ENCODE measurements at regions not wholly inside any gene's neighbourhood (a gene's known extent, or its start where the extent isn't known, plus 50 kb on each side); places are given as distances from the start of the nearest gene placed in this dataset.

DNA sequence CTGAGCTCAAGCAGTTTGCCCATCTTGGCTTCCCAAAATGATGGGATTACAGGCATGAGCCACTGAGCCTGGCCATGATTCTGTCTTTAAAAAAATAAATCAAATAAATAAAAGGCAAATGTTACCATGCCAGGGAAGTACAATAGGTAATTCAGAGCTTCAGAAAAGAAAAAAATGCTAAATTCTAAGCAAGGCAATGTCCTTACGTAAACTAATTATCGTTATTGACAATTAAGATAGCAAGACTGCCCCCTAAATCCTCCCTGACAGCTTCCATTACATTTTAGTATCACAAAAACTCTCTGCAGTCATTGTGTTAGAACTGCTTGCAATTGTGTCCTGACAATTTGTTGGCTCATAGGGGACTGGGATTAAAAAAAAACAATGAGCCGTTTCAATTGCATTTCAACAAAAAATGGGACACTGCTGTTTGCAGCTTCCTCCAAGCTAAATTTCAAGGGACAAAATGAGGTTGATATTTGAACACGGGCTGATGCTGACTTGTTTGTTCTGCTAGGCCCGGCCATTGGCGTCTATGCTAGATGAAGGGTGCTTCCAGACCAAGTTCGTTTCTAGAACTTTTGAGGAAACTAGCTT, 88.9 kb downstream of the MOGAT1 start:
- no peaks in the 10 kb centered on the region for H3K36me3 Mint-ChIP-seq
- ChIA-PET CTCF (interaction anchor here (0.6 to 1.0 kb wide), 2 partner anchors 108 to 179 kb away, joined by 4 read pairs; no protein-coding TSS in a partner anchor), POLR2A (interaction anchor here (0.6 kb wide), 1 partner anchor 54 kb away, joined by 3 read pairs; no protein-coding TSS in a partner anchor)
- DNase-seq (ENCODE audit: low spot score) (no peak), ATAC-seq (no peak)
- no peaks in the 10 kb centered on the region for H3K9me3 Mint-ChIP-seq
- H3K4me3 Mint-ChIP-seq: no peak overlapping the region
- TF ChIP-seq, protein P1, sequence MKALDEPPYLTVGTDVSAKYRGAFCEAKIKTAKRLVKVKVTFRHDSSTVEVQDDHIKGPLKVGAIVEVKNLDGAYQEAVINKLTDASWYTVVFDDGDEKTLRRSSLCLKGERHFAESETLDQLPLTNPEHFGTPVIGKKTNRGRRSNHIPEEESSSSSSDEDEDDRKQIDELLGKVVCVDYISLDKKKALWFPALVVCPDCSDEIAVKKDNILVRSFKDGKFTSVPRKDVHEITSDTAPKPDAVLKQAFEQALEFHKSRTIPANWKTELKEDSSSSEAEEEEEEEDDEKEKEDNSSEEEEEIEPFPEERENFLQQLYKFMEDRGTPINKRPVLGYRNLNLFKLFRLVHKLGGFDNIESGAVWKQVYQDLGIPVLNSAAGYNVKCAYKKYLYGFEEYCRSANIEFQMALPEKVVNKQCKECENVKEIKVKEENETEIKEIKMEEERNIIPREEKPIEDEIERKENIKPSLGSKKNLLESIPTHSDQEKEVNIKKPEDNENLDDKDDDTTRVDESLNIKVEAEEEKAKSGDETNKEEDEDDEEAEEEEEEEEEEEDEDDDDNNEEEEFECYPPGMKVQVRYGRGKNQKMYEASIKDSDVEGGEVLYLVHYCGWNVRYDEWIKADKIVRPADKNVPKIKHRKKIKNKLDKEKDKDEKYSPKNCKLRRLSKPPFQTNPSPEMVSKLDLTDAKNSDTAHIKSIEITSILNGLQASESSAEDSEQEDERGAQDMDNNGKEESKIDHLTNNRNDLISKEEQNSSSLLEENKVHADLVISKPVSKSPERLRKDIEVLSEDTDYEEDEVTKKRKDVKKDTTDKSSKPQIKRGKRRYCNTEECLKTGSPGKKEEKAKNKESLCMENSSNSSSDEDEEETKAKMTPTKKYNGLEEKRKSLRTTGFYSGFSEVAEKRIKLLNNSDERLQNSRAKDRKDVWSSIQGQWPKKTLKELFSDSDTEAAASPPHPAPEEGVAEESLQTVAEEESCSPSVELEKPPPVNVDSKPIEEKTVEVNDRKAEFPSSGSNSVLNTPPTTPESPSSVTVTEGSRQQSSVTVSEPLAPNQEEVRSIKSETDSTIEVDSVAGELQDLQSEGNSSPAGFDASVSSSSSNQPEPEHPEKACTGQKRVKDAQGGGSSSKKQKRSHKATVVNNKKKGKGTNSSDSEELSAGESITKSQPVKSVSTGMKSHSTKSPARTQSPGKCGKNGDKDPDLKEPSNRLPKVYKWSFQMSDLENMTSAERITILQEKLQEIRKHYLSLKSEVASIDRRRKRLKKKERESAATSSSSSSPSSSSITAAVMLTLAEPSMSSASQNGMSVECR (CRISPR knock-in tag; IDR thresholded peaks at IDR 0.05; ENCODE audit: borderline replicate concordance): no peak
- no peak for TF ChIP-seq ZNF232 (CRISPR knock-in tag; IDR thresholded peaks at IDR 0.05)
- TF ChIP-seq, protein P2, sequence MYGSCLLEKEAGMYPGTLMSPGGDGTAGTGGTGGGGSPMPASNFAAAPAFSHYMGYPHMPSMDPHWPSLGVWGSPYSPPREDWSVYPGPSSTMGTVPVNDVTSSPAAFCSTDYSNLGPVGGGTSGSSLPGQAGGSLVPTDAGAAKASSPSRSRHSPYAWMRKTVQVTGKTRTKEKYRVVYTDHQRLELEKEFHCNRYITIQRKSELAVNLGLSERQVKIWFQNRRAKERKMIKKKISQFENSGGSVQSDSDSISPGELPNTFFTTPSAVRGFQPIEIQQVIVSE (CRISPR knock-in tag; IDR thresholded peaks at IDR 0.05; ENCODE audit: borderline replicate concordance): no peak
- TF ChIP-seq PRRX2 (CRISPR knock-in tag; IDR thresholded peaks at IDR 0.05): no peak
- TF ChIP-seq MXD4 (CRISPR knock-in tag; IDR thresholded peaks at IDR 0.05; ENCODE audit: borderline replicate concordance): no peak
- TF ChIP-seq, protein P3, sequence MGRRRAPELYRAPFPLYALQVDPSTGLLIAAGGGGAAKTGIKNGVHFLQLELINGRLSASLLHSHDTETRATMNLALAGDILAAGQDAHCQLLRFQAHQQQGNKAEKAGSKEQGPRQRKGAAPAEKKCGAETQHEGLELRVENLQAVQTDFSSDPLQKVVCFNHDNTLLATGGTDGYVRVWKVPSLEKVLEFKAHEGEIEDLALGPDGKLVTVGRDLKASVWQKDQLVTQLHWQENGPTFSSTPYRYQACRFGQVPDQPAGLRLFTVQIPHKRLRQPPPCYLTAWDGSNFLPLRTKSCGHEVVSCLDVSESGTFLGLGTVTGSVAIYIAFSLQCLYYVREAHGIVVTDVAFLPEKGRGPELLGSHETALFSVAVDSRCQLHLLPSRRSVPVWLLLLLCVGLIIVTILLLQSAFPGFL (CRISPR knock-in tag; IDR thresholded peaks at IDR 0.05; ENCODE audit: borderline replicate concordance): no peak
- no peak for TF ChIP-seq RORB (CRISPR knock-in tag; IDR thresholded peaks at IDR 0.05)
- TF ChIP-seq CREB1 (CRISPR knock-in tag; IDR thresholded peaks at IDR 0.05): no peak
- TF ChIP-seq, protein P4, sequence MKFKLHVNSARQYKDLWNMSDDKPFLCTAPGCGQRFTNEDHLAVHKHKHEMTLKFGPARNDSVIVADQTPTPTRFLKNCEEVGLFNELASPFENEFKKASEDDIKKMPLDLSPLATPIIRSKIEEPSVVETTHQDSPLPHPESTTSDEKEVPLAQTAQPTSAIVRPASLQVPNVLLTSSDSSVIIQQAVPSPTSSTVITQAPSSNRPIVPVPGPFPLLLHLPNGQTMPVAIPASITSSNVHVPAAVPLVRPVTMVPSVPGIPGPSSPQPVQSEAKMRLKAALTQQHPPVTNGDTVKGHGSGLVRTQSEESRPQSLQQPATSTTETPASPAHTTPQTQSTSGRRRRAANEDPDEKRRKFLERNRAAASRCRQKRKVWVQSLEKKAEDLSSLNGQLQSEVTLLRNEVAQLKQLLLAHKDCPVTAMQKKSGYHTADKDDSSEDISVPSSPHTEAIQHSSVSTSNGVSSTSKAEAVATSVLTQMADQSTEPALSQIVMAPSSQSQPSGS (CRISPR knock-in tag; IDR thresholded peaks at IDR 0.05; ENCODE audit: borderline replicate concordance, low read depth): no peak
- TF ChIP-seq, protein P5, sequence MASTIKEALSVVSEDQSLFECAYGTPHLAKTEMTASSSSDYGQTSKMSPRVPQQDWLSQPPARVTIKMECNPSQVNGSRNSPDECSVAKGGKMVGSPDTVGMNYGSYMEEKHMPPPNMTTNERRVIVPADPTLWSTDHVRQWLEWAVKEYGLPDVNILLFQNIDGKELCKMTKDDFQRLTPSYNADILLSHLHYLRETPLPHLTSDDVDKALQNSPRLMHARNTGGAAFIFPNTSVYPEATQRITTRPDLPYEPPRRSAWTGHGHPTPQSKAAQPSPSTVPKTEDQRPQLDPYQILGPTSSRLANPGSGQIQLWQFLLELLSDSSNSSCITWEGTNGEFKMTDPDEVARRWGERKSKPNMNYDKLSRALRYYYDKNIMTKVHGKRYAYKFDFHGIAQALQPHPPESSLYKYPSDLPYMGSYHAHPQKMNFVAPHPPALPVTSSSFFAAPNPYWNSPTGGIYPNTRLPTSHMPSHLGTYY (CRISPR knock-in tag; IDR thresholded peaks at IDR 0.05): no peak
- TF ChIP-seq JAZF1 (CRISPR knock-in tag; IDR thresholded peaks at IDR 0.05): no peak
- TF ChIP-seq SMAD4 (CRISPR knock-in tag; IDR thresholded peaks at IDR 0.05): no peak
- TF ChIP-seq ZNF416 (CRISPR knock-in tag; IDR thresholded peaks at IDR 0.05): no peak
- 0 out of 2 replicates have a peak, but pooled peaks cover 2% of the 10 kb centered on the region for H3K27me3 Mint-ChIP-seq (ENCODE audit: low read depth)
- peaks cover 3% of the 10 kb centered on the region; the same call in 1 of the 2 replicates for H3K4me1 Mint-ChIP-seq
- H3K27ac Mint-ChIP-seq: no peak overlapping the region

DNA sequence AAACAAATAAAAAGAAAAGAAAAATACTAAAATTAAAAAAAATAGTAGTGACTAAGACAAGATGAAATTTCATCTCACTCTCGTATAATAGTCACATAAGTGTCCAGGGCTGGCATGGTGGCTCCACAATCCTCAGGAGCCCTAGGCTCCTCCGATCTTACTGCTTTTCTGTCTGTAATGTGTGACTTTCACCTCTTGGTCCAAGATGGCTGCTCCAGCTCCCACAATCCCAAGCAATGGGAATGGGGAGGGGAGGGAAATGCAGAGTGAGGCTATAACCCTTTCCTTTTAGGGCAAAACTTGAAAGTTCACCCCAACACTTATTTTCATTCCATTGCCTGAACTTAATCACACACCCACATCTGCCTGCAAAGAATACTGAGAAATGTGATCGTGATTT, 90.4 kb downstream of the MOGAT1 start:
- Mint-ChIP-seq H3K4me1 (no peaks in the 10 kb centered on the region), H3K9me3 (no peaks in the 10 kb centered on the region), H3K36me3 (no peaks in the 10 kb centered on the region), H3K27me3 (ENCODE audit: low read depth) (no peaks in the 10 kb centered on the region), H3K27ac (no peak overlapping the region), H3K4me3 (no peak overlapping the region)
- ChIA-PET POLR2A (no interaction called here), CTCF (interaction anchor here (0.8 kb wide), 1 partner anchor 35 kb away, joined by 3 read pairs; no protein-coding TSS in a partner anchor)
- ATAC-seq: no peak
- no peak for DNase-seq (ENCODE audit: low spot score)
- TF ChIP-seq TEAD4 (CRISPR knock-in tag; IDR thresholded peaks at IDR 0.05): no peak
- TF ChIP-seq SP1 (CRISPR knock-in tag; conservative IDR thresholded peaks at IDR 0.05): no peak
- TF ChIP-seq, protein P6, sequence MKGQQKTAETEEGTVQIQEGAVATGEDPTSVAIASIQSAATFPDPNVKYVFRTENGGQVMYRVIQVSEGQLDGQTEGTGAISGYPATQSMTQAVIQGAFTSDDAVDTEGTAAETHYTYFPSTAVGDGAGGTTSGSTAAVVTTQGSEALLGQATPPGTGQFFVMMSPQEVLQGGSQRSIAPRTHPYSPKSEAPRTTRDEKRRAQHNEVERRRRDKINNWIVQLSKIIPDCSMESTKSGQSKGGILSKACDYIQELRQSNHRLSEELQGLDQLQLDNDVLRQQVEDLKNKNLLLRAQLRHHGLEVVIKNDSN (CRISPR knock-in tag; IDR thresholded peaks at IDR 0.05): no peak
- TF ChIP-seq MXD4 (CRISPR knock-in tag; IDR thresholded peaks at IDR 0.05; ENCODE audit: borderline replicate concordance): no peak
- no peak for TF ChIP-seq PRRX2 (CRISPR knock-in tag; IDR thresholded peaks at IDR 0.05)
- TF ChIP-seq, protein P7, sequence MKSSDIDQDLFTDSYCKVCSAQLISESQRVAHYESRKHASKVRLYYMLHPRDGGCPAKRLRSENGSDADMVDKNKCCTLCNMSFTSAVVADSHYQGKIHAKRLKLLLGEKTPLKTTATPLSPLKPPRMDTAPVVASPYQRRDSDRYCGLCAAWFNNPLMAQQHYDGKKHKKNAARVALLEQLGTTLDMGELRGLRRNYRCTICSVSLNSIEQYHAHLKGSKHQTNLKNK (CRISPR knock-in tag; IDR thresholded peaks at IDR 0.05): no peak
- TF ChIP-seq TCF7 (CRISPR knock-in tag; IDR thresholded peaks at IDR 0.05; ENCODE audit: low read depth): no peak
- TF ChIP-seq ZNF396 (CRISPR knock-in tag; IDR thresholded peaks at IDR 0.05; ENCODE audit: borderline replicate concordance): no peak
- TF ChIP-seq NFE2L1 (CRISPR knock-in tag; IDR thresholded peaks at IDR 0.05): no peak
- TF ChIP-seq, protein P8, sequence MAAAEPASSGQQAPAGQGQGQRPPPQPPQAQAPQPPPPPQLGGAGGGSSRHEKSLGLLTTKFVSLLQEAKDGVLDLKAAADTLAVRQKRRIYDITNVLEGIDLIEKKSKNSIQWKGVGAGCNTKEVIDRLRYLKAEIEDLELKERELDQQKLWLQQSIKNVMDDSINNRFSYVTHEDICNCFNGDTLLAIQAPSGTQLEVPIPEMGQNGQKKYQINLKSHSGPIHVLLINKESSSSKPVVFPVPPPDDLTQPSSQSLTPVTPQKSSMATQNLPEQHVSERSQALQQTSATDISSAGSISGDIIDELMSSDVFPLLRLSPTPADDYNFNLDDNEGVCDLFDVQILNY (CRISPR knock-in tag; IDR thresholded peaks at IDR 0.05): no peak
- no peak for TF ChIP-seq KAT7 (CRISPR knock-in tag; IDR thresholded peaks at IDR 0.05; ENCODE audit: borderline replicate concordance)
- TF ChIP-seq SMAD4 (CRISPR knock-in tag; IDR thresholded peaks at IDR 0.05): no peak
- TF ChIP-seq JAZF1 (CRISPR knock-in tag; IDR thresholded peaks at IDR 0.05): no peak
- no peak for TF ChIP-seq RELA (CRISPR knock-in tag; IDR thresholded peaks at IDR 0.05; ENCODE audit: borderline replicate concordance)
